Liver (tissue), 3 donors: ENCODE measurements at regions not wholly inside any gene's neighbourhood (a gene's known extent, or its start where the extent isn't known, plus 50 kb on each side); places are given as distances from the start of the nearest gene placed in this dataset.

Source experiments
- FOXA1 ChIP-seq: IDR thresholded peaks from 2 replicates; pipeline ENCODE4 v1.6.1; 2016; ENCODE audit warnings: antibody characterized with exemption
- GABPA ChIP-seq, 2 donors: IDR thresholded peaks in 1 of 2; conservative IDR thresholded peaks in 1 of 2; 2 replicates each; pipeline ENCODE4 v1.6.1; 2016; ENCODE audit warnings: antibody characterized with exemption in 2 of 2, mild to moderate bottlenecking in 1 of 2, moderate library complexity in 1 of 2
- RAD21 ChIP-seq, 2 donors: IDR thresholded peaks; 2 replicates each; pipeline ENCODE4 v1.6.1; 2016; ENCODE audit warnings: antibody characterized with exemption in 2 of 2, mild to moderate bottlenecking in 2 of 2
- TAF1 ChIP-seq: conservative IDR thresholded peaks from 2 replicates; pipeline ENCODE4 v1.6.1; 2016; ENCODE audit warnings: antibody characterized with exemption, mild to moderate bottlenecking
- TF ChIP-seq, protein P1 (sequence below): fragments of 150-350 bp; IDR thresholded peaks from 2 replicates; pipeline ENCODE4 v1.5.1; 2017; ENCODE audit warnings: improper control_type of control experiment, low read depth, low read length; ENCODE audit not compliant: missing input control
- TF ChIP-seq, protein P2 (sequence below): IDR thresholded peaks from 2 replicates; pipeline ENCODE4 v1.6.1; 2016; ENCODE audit warnings: antibody characterized with exemption
- donor health status: healthy.
- donor health status: healthy.

DNA sequence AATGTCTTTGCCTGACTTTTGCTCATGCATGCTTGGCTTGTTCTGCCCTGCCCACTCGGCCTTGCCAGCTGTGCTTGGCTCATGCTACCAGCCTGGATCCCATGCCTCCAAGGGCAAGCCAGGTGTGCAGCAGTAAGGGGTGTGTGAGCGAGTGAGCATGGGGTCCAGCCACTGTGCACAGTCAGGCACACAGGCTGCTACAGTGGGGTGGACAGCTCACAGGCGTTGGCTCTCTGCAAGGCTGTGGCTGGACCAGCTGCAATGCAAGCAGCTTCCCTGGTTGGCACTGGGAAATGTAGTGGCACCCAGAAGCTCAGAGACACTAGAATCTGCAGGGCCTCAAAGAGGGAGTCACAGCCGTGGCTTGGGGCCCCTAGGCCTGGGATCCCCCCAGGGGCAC, 529.7 kb downstream of the DSC3 start:
- TF ChIP-seq GABPA (IDR thresholded peaks at IDR 0.05 in 1 of 2, conservative IDR thresholded peaks at IDR 0.05 in 1 of 2) (no peak), TAF1 (no peak), RAD21 (IDR thresholded peaks at IDR 0.05) (no peak), FOXA1 (no peak)
- TF ChIP-seq, protein P1, sequence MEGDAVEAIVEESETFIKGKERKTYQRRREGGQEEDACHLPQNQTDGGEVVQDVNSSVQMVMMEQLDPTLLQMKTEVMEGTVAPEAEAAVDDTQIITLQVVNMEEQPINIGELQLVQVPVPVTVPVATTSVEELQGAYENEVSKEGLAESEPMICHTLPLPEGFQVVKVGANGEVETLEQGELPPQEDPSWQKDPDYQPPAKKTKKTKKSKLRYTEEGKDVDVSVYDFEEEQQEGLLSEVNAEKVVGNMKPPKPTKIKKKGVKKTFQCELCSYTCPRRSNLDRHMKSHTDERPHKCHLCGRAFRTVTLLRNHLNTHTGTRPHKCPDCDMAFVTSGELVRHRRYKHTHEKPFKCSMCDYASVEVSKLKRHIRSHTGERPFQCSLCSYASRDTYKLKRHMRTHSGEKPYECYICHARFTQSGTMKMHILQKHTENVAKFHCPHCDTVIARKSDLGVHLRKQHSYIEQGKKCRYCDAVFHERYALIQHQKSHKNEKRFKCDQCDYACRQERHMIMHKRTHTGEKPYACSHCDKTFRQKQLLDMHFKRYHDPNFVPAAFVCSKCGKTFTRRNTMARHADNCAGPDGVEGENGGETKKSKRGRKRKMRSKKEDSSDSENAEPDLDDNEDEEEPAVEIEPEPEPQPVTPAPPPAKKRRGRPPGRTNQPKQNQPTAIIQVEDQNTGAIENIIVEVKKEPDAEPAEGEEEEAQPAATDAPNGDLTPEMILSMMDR: no peak
- TF ChIP-seq, protein P2, sequence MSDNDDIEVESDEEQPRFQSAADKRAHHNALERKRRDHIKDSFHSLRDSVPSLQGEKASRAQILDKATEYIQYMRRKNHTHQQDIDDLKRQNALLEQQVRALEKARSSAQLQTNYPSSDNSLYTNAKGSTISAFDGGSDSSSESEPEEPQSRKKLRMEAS: no peak
